OCI-LY3 (cell line): ENCODE measurements at regions not wholly inside any gene's neighbourhood (a gene's known extent, or its start where the extent isn't known, plus 50 kb on each side); places are given as distances from the start of the nearest gene placed in this dataset.
"Not testable (repeated sequence)": the region's sequence is repeated elsewhere in the genome, so short reads cannot be mapped to it uniquely, and the experiment has no call there.

ENCODE experiments used
- CTCF ChIP-seq: fragments of 200-600, 300-600 bp; sonication (generic); IDR thresholded peaks from 2 replicates; pipeline ENCODE4 v1.5.1; 2014; ENCODE audit warnings: antibody characterized with exemption, low read length, low read depth
- EZH2phosphoT487 ChIP-seq: fragments of 200-600 bp; shearing (Covaris generic); IDR thresholded peaks from 2 replicates; pipeline ENCODE4 v1.6.1; 2018; ENCODE audit warnings: antibody characterized with exemption, mixed run types, low read depth

GRCh38 chr21:9006111-9006510 is 1515.3 kb upstream of the TPTE start:
- not testable (repeated sequence) for TF ChIP-seq CTCF, EZH2phosphoT487
